Activated CD8-positive, alpha-beta memory T cell treated with anti-CD3 and anti-CD28 coated beads for 1 hour (primary cell): ENCODE measurements at regions not wholly inside any gene's neighbourhood (a gene's known extent, or its start where the extent isn't known, plus 50 kb on each side); places are given as distances from the start of the nearest gene placed in this dataset.

Experiments
- DNase-seq, 2 donors: peaks; one replicate each; pipeline ENCODE4 v3.0.0-alpha.2; 2020; ENCODE audit warnings: low read depth in 1 of 2; ENCODE audit errors: extremely low read depth in 1 of 2

GRCh38 chr6:139593081-139593480 is 218.6 kb upstream of the CITED2 start:
- DNase-seq: no peak

DNA sequence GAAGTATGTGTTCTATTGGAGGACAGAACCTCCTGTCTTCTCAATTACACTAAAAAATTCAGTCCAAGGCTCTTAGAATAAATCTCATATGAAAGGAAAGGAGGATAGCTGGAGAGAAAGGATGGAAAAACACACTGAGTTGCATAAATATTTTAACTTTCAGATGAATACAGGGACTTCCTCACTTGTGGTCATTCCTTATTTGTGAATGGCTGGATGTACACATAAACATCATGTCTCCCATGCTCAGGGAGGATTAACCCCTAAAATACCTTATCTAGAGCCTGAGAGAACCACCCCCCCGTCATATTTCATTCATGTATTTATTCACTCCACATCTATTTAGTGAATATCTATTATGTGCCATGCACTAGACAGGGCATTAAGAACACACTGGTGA is 217.6 kb upstream of the CITED2 start:
- DNase-seq: no peak

GRCh38 chr6:139591075-139591865 is 216.8 kb upstream of the CITED2 start:
- DNase-seq: no peak

DNA sequence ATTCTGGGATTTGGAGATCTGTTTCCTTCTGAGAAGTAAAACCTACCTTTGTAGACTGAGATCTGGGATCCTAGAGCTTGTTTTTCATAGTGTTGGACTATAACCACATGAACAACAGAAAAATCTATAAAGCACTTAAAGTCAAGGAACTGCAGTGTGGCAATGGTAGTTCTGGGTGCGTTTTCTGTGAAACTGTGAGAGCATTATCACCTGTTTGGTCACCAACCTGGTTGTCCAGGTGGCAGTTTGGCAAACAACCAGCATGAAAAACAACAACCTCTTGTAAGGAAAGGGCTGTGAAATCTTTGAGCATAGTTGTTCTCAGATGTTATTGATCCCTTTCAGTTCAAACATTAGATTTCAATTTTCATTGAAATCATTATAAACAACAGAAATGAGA is 215.8 kb upstream of the CITED2 start:
- no peak for DNase-seq

DNA sequence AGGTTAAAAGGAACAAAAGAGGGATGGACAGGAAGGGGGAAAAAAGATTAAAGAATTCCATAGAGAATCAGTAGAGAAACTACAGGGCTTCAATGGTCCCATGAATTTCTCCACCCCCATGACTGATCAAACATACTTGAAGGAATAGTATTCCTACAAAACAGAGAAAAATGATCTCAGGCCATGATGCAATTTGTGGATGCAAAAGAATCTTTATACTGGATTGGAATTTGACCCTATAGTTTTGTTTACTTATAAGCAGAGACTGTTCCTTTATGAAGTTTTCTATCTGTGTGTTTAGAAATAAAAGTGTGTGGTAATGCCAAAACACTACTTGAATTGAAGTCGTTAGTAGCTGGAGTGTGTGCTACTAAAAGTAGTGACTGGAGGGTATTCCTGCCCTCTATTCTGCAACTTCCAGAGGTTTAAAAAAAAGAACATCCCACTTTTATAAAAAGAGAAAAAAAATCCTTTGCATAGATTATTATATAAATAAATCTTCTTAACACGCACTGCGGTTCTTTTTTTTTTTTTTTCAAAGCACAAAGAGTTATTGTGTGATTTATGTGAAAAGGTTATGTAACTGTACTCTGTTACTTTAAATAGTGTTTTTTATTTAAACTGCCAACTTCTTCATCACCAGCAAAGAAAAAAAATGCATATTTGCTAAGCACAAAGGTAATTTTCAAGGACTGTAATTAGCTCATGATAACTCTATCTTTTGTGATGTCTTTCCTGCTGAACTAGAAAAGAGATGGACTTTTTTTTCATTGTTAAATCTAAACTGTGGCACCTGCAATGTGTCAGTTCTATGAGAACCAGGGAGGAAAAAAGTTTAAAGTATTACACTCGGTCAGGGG is 214.5 kb upstream of the CITED2 start:
- no peak for DNase-seq

DNA sequence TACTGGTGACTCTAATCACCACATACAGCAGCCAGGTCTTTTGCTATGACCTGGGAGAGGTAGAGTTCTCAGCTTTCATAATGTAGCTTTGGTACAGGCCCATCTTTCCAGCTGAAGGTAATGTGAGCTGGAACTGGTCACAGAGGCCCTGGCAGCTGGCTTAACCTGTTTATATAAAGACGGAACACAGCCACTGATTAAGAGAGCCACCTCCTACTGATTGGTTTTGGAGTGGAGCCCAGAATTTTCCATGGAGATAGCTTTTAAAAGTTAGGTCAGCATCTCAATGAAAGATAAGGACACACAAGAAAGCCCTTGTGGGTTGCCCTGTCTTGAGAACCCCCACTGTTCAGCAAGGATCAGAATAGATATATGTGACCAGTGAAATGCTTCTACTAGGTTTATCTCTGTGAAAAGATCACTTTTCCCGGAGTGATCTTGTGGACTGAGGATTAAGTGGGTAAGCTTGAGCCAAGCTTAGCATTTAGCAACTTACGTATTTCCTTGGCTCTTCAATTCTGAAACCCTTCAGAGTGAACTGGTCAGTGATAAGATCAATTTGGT is 213.7 kb upstream of the CITED2 start:
- no peak for DNase-seq

DNA sequence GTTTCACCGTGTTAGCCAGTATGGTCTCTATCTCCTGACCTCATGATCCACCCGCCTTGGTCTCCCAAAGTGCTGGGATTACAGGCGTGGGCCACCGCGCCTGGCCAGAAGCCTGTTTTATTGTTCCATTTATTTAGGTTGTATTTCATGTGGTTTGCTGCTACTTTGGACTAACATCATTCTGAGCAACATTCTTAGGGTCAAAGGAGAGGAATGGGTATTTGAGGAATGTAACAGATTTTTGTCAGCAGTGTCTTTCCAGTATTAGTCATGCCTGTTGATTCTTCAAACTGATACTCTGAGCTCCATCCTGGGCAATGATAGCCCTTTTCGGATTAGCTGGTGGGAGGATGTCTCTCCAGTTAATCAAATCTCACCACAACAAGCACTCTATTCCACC is 213.0 kb upstream of the CITED2 start:
- DNase-seq: no peak

GRCh38 chr6:139586273-139586672 is 211.8 kb upstream of the CITED2 start:
- no peak for DNase-seq

GRCh38 chr6:139584599-139584998 is 210.2 kb upstream of the CITED2 start:
- no peak for DNase-seq

- DNase-seq: no peak
Measured at GRCh38 chr6:139583420-139583819, 209.0 kb upstream of the CITED2 start.

DNA sequence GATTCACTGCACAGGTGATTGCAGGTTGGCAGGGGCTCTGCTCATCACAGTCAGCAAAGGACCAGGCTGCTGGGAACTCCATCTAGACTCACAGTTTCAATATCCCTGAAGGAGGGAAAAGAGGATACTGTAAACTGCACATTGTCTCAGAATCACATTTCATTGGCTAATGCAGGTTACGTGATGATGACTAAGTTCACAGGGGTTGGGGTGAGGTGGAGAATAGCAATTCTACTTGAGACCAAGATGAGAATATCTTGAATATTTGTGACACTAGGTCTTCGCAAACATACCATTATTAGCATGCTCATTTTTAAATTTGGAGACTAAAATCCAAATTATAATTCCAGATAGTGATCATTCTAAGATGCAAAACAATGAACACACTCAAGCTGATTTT is 208.5 kb upstream of the CITED2 start:
- no peak for DNase-seq

DNA sequence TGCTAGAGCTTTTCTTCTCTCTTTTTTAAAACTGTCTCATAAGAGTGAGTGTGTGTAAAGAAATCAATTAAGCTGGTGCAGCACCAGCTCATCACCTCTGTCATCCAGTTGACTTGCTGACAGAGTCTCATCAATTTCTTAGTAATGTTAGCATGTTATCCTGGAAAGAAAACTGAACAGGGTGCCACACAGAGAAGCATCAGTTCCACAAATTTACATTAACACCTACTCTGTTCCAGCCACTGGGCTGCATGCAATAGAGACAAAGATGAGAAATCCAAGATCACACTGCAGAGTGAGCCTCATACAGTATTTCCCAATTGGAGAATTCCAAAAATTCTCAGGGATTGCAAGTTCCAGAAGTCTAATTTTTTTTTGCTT is 207.0 kb upstream of the CITED2 start:
- no peak for DNase-seq

DNA sequence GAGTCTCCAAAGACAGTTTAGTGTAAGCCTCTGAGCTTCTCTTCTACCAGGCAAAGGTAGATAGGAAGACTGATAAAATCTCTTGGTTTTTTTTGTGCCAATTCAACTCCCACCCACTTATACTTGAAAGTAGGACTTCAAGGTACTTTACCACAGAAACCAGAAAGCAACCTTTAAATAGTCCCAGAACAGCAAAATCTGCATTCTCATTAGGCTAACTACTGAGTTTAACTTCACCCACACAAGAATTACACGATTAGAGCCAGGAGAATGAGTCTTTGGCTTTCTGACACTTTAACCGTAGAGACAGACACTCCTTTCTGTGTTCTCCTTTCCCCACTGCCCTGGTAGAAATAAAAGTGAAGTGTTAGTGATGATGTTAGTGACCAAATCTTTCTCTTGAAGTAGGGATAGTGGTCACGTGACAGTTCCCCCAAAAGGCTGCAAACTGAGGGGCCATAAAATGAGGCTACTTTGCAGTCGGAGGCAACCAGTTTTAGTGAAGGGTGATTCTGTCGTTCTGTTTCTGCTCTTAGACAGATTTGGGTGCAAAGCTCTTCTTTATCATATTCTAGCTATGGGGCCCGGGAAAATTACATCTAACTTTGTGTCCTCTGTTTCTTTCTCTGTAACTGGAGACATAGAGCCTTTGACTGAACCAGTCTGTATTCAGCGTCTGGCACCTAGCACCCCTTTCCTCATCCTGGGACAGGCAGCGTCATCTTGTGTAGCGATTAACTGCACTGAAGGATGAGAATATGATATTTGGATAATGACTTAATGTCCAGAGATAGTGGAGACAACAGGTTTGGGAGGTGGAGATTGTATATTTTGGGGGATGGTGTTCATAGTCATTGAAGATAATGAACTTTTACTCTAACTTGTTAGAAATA is 206.4 kb upstream of the CITED2 start:
- DNase-seq: no peak

DNA sequence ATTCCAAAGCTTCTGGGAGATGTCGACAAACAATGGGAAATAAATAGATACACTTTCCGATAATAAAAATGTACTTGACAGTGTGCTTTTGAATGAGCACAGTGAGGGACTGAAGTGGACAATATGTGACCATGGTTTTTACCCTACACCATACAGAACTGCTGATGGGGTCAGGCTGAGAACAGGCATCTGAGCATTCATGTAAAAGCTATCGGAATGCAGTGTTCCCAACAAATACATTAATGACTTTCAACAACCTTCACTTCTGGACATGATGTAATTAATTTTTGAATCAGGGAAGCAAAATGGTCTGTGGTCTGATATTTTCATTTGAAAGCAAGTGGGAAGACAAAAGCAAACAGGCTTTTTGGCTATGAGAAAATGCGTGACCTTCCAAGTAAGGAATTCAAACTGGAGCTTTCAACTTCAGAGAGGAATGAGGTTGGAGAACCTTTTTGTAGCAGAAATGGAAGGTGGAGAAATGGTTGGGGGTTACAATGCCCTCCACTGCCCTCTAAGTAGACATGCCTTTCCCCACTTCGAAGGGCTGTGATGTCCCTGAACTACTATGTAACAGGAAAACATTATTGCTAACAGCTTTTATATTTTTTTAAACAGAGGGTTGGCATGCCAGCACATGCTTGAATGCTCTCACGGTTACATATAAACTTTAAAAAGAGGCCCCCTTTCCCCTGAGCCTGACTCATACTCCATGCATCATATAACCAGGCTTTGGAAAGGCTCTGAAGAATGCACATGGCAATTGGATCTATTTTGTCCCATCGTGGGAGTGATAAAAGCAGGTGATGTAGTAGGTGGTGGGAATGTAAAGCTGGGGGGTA is 203.5 kb upstream of the CITED2 start:
- DNase-seq: no peak

DNA sequence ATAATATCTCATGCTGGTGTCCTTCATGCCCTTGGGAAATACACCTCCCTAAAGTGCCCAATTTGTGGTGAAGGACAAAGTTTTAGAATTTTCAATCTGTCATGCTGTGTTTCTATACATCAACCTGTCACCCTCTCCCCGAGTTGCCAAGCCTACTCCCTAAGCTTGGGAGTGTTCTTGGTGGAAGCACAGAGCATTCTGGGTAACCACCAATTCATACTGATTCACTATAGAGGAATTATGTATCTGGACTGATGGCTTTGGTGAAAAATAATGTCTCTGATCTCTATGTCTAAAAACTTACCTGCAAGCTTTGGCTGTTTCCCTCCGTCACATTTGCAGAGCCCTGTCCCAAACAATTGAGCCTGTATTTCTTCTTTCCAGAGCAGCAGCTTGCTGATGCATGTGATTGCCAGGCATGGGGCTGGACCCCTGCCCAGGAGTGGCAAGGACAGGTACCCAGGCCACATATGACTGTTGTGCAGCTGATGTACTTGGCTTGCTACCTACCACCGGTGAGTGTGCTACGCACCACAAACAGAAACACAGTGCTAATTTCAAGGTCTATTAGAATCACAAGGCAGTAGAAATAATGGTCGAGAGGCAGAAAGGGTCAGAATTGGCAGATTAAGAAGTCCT is 202.8 kb upstream of the CITED2 start:
- no peak for DNase-seq

DNA sequence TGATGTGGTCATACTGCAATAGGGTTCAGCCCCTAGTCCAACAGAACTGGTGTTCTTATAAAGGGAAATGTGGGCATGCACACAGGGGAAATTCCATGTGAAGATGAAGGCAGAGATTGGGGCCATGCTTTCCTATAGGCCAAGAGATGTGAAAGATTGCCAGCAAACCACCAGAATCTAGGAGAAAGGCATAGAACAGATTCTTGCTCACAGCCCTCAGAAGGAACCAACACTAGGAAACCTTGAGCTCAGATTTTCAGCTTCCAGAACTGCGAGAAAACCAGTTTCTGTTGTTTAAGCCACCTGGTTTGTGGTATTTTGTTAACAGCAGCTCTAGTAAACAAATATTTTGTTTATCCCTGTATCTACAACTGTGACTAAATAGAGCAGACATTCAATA is 197.6 kb upstream of the CITED2 start:
- no peak for DNase-seq

- DNase-seq: no peak
Measured at GRCh38 chr6:139570166-139570565, 195.7 kb upstream of the CITED2 start.

GRCh38 chr6:139569566-139569965 is 195.1 kb upstream of the CITED2 start:
- DNase-seq: no peak

GRCh38 chr6:139568956-139569538 is 194.6 kb upstream of the CITED2 start:
- DNase-seq: no peak
